ENCODE measurements at regions not wholly inside any gene's neighbourhood (a gene's known extent, or its start where the extent isn't known, plus 50 kb on each side); places are given as distances from the start of the nearest gene placed in this dataset.

DNA sequence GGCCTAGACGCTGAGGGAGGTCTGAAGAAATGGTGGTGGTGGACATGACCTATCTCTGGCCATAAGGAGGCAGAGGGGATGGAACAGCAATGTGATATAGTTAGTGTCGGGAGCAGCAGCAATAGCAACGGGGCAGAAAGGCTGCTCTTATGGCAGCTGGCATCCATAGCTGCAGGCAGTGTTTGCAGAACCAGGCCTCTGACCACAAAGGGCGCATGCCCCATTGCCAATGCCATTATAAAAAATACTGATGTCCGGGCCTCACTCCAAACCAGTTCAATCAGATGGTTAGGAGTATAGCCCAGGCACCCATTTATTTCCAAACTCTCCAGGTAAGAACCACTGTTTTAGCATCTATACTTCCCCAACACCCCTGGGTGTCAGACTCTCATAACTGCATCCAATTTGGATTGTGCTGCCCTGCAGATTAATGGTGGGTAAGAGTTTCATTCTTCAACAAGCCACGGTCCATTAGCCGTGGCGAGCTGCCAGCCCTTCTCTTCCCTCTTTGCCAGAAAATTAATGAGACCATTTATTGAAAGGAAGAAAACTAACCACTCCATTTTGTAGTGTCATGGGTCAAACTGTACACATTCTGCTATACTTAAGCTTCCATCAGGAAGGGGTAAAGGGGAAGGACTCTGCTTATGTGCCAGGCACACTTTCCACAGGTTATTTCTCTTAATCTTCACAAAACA is 72.8 kb upstream of the SPON1 start:
- H3K36me3 ChIP-seq (replicated peaks in 1 of 2; ENCODE audit: control insufficient read depth in 1 of 2, insufficient read depth in 2 of 2, low read length in 2 of 2), result no peaks in the 10 kb centered on the region
- intact Hi-C loops (cut with micrococcal nuclease), result no loop called here
- no peak overlapping the region for H2AFZ ChIP-seq (ENCODE audit: insufficient read depth, low read depth, low read length, poor library complexity, severe bottlenecking)
- no peak overlapping the region for H3K9ac ChIP-seq (ENCODE audit: insufficient read depth, low read length, poor library complexity, severe bottlenecking)
- H3K27me3 ChIP-seq (ENCODE audit: control insufficient read depth in 2 of 2, insufficient read depth in 2 of 2, low read length in 2 of 2), result no peaks in the 10 kb centered on the region
- Mint-ChIP-seq H3K4me3 (no peak overlapping the region), H3K27me3 (ENCODE audit: low read depth in 3 of 3) (peaks cover 0 to 3% (median 0%) of the 10 kb centered on the region in 3 donors), H3K4me1 (no peaks in the 10 kb centered on the region), H3K27ac (no peak overlapping the region), H3K9me3 (peaks cover 0 to 6% (median 0%) of the 10 kb centered on the region in 7 donors), H3K36me3 (no peaks in the 10 kb centered on the region)
- H3K79me2 ChIP-seq (ENCODE audit: insufficient read depth, low read length), result no peaks in the 10 kb centered on the region
- H3K27ac ChIP-seq (ENCODE audit: low read depth in 1 of 2, low read length in 2 of 2), result no peak overlapping the region
- no peaks in the 10 kb centered on the region for H3K9me3 ChIP-seq (replicated peaks in 1 of 2; ENCODE audit: control insufficient read depth in 1 of 2, insufficient read depth in 1 of 2, low read length in 2 of 2)
- no peaks in the 10 kb centered on the region for H3K4me1 ChIP-seq (ENCODE audit: control insufficient read depth in 1 of 2, insufficient read depth in 2 of 2, low read length in 2 of 2)
- no peak overlapping the region for H3K4me3 ChIP-seq (replicated peaks in 1 of 3; ENCODE audit: low read depth in 2 of 3, low read length in 3 of 3)
- no peak for DNase-seq
- TF ChIP-seq, protein P1, sequence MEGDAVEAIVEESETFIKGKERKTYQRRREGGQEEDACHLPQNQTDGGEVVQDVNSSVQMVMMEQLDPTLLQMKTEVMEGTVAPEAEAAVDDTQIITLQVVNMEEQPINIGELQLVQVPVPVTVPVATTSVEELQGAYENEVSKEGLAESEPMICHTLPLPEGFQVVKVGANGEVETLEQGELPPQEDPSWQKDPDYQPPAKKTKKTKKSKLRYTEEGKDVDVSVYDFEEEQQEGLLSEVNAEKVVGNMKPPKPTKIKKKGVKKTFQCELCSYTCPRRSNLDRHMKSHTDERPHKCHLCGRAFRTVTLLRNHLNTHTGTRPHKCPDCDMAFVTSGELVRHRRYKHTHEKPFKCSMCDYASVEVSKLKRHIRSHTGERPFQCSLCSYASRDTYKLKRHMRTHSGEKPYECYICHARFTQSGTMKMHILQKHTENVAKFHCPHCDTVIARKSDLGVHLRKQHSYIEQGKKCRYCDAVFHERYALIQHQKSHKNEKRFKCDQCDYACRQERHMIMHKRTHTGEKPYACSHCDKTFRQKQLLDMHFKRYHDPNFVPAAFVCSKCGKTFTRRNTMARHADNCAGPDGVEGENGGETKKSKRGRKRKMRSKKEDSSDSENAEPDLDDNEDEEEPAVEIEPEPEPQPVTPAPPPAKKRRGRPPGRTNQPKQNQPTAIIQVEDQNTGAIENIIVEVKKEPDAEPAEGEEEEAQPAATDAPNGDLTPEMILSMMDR (IDR thresholded peaks at IDR 0.05), result no peak
- no peaks in the 10 kb centered on the region for H4K20me1 ChIP-seq (ENCODE audit: insufficient read depth, low read length)
- H3K4me2 ChIP-seq (replicated peaks; ENCODE audit: extremely low read depth, low read length, poor library complexity, severe bottlenecking), result no peak overlapping the region
- 93% methylated on average over 4 of the region's 8 CpGs for WGBS (ENCODE audit: insufficient coverage)

DNA sequence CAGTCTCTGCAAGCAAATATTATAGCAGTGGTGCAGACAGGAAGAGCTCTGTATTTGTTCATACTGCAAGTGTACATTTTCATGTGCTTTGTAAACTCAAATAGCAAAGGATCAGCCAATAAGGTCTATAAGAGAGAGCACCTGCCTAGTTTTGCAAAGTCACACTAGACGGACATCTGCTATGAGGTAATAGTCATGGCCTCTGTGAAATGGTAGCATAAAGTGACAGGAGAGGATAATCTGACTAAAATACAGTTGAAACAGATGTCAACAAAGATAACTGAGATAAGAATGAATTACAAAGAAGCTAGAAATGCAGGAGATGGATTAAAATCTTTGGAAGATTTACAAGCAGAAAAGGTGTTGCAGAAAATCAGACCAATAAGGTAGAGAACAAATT is 70.6 kb upstream of the SPON1 start:
- Mint-ChIP-seq H3K27ac (no peak overlapping the region), H3K36me3 (no peaks in the 10 kb centered on the region), H3K27me3 (ENCODE audit: low read depth in 3 of 3) (peaks cover 0 to 3% (median 0%) of the 10 kb centered on the region in 3 donors), H3K4me1 (no peaks in the 10 kb centered on the region), H3K9me3 (peaks cover 0 to 5% (median 0%) of the 10 kb centered on the region in 7 donors), H3K4me3 (no peak overlapping the region)
- Histone ChIP-seq H3K79me2 (ENCODE audit: insufficient read depth, low read length) (no peaks in the 10 kb centered on the region), H4K20me1 (ENCODE audit: insufficient read depth, low read length) (no peaks in the 10 kb centered on the region), H3K4me1 (ENCODE audit: control insufficient read depth in 1 of 2, insufficient read depth in 2 of 2, low read length in 2 of 2) (no peaks in the 10 kb centered on the region), H3K27me3 (ENCODE audit: control insufficient read depth in 2 of 2, insufficient read depth in 2 of 2, low read length in 2 of 2) (no peaks in the 10 kb centered on the region), H3K4me3 (replicated peaks in 1 of 3; ENCODE audit: low read depth in 2 of 3, low read length in 3 of 3) (no peak overlapping the region), H3K36me3 (replicated peaks in 1 of 2; ENCODE audit: control insufficient read depth in 1 of 2, insufficient read depth in 2 of 2, low read length in 2 of 2) (no peaks in the 10 kb centered on the region), H3K4me2 (replicated peaks; ENCODE audit: extremely low read depth, low read length, poor library complexity, severe bottlenecking) (no peak overlapping the region), H2AFZ (ENCODE audit: insufficient read depth, low read depth, low read length, poor library complexity, severe bottlenecking) (no peak overlapping the region), H3K9ac (ENCODE audit: insufficient read depth, low read length, poor library complexity, severe bottlenecking) (no peak overlapping the region), H3K9me3 (replicated peaks in 1 of 2; ENCODE audit: control insufficient read depth in 1 of 2, insufficient read depth in 1 of 2, low read length in 2 of 2) (no peaks in the 10 kb centered on the region), H3K27ac (ENCODE audit: low read depth in 1 of 2, low read length in 2 of 2) (no peak overlapping the region)
- TF ChIP-seq, protein P1 (IDR thresholded peaks at IDR 0.05), result no peak
- intact Hi-C loops (cut with micrococcal nuclease), result no loop called here
- no CpG with 5 or more reads among the region's 1 CpG for WGBS (ENCODE audit: insufficient coverage)
- no peak for DNase-seq

Data from CD14-positive monocyte (primary cell).